Body of pancreas (tissue), 4 donors: ENCODE measurements at regions not wholly inside any gene's neighbourhood (a gene's known extent, or its start where the extent isn't known, plus 50 kb on each side); places are given as distances from the start of the nearest gene placed in this dataset.

Source experiments
- ATAC-seq: fragments of 150-250 bp; one replicate; pipeline ENCODE4 v1.9.1; 2016
- DNase-seq, 4 donors: peaks; one replicate each; pipeline ENCODE4 v3.0.0-alpha.2; 2019
- H3K27ac ChIP-seq, 4 donors: fragments of 200-600 bp; sonication (generic); 1 replicate in 3 of 4; 2 replicates in 1 of 4; pipeline versions ENCODE4 v1.5.1 to v1.6.1; 2016 to 2019; ENCODE audit warnings: mild to moderate bottlenecking in 1 of 4, mixed read lengths in 1 of 4, moderate library complexity in 1 of 4
- H3K27me3 ChIP-seq, 2 donors: fragments of 200-600 bp; sonication (generic); one replicate each; pipeline ENCODE4 v1.6.0; 2016; ENCODE audit warnings: mild to moderate bottlenecking in 1 of 2
- H3K36me3 ChIP-seq, 2 donors: fragments of 200-600 bp; sonication (generic); replicated peaks in 1 of 2; 2 replicates each; pipeline ENCODE4 v1.5.1; 2016; ENCODE audit warnings: low read depth in 2 of 2; ENCODE audit not compliant: insufficient read depth in 1 of 2
- H3K4me1 ChIP-seq: fragments of 200-600 bp; sonication (generic); one replicate; pipeline ENCODE4 v1.6.0; 2016
- H3K4me3 ChIP-seq, 2 donors: fragments of 200-600 bp; sonication (generic); 1 replicate in 1 of 2; 2 replicates in 1 of 2; pipeline ENCODE4 v1.5.1; 2016 to 2019
- H3K9me3 ChIP-seq, 3 donors: fragments of 200-600 bp; sonication (generic); 1 replicate in 2 of 3; 2 replicates in 1 of 3; pipeline ENCODE4 v1.5.1; 2016
- CTCF ChIP-seq, 7 experiments: fragments of 450-650 bp in 4 of 7; fragments of 200-600 bp in 3 of 7; sonication (generic) in 3 of 7; IDR thresholded peaks; one replicate each; pipeline ENCODE4 v1.5.1; 2016 to 2019; ENCODE audit warnings: antibody characterized with exemption in 7 of 7
- POLR2A ChIP-seq, 3 donors: fragments of 450-650 bp; IDR thresholded peaks; one replicate each; pipeline ENCODE4 v1.6.1; 2016; ENCODE audit warnings: antibody characterized with exemption in 3 of 3, mild to moderate bottlenecking in 2 of 3
- WGBS, 2 donors: methylation state at CpG; one replicate each; pipeline ENCODE4 v1.1.5; 2017; 5-methylcytosine and 5-hydroxymethylcytosine counted together
- intact Hi-C: fragments of 100-400 bp; cut with DNase I; formaldehyde crosslinking; loops from one replicate; pipeline ENCODE4 v1.15.1; 2023

DNA sequence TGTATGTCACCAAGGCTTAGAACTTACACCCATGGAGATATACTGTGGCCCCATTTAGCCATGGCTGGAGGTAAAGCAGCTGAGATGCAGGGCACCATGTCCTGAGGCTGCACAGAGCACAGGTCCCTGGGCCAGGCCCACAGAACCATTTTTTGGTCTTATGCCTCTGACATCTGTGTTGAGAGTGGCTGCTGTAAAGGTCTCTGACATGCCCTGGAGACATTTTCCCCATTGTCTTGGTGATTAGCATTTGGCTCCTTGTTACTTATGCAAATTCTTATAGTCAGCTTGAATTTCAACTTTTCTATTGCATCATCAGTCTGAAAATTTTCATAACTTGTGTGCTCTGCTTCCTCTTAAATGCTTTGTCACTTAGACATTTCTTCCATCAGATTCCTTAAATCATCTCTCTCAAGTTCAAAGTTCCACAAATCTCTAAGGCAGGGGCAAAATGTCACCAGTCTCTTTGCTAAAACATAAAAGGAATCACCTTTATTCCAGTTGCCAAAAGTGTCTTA, 701.3 kb downstream of the EPHA3 start:
- intact Hi-C loops = no loop called here
- no peak for ATAC-seq
- H3K27me3 ChIP-seq = no peaks in the 10 kb centered on the region
- DNase-seq = no peak
- no peaks in the 10 kb centered on the region for H3K4me1 ChIP-seq
- TF ChIP-seq CTCF (IDR thresholded peaks at IDR 0.05) (no peak), POLR2A (IDR thresholded peaks at IDR 0.05) (no peak)
- no peak overlapping the region for H3K4me3 ChIP-seq
- no peaks in the 10 kb centered on the region for H3K36me3 ChIP-seq
- H3K27ac ChIP-seq = no peak overlapping the region
- no peaks in the 10 kb centered on the region for H3K9me3 ChIP-seq

GRCh38 chr3:89813500-89813899, 706.1 kb downstream of the EPHA3 start:
- Histone ChIP-seq H3K9me3 (no peaks in the 10 kb centered on the region), H3K27me3 (no peaks in the 10 kb centered on the region), H3K36me3 (no peaks in the 10 kb centered on the region), H3K4me3 (no peak overlapping the region), H3K4me1 (no peaks in the 10 kb centered on the region), H3K27ac (no peak overlapping the region)
- TF ChIP-seq CTCF (IDR thresholded peaks at IDR 0.05) (no peak), POLR2A (IDR thresholded peaks at IDR 0.05) (no peak)
- 26 to 27% methylated on average over 1 of the region's 1 CpG for WGBS, 2 donors
- DNase-seq (no peak), ATAC-seq (no peak)
- intact Hi-C loops = no loop called here

GRCh38 chr3:89841041-89841440, 733.6 kb downstream of the EPHA3 start:
- Histone ChIP-seq H3K4me3 (no peak overlapping the region), H3K9me3 (no peaks in the 10 kb centered on the region), H3K36me3 (no peaks in the 10 kb centered on the region), H3K27me3 (no peaks in the 10 kb centered on the region), H3K27ac (no peak overlapping the region), H3K4me1 (no peaks in the 10 kb centered on the region)
- TF ChIP-seq CTCF (IDR thresholded peaks at IDR 0.05) (no peak), POLR2A (IDR thresholded peaks at IDR 0.05) (no peak)
- intact Hi-C loops = no loop called here
- DNase-seq = no peak
- no peak for ATAC-seq

DNA sequence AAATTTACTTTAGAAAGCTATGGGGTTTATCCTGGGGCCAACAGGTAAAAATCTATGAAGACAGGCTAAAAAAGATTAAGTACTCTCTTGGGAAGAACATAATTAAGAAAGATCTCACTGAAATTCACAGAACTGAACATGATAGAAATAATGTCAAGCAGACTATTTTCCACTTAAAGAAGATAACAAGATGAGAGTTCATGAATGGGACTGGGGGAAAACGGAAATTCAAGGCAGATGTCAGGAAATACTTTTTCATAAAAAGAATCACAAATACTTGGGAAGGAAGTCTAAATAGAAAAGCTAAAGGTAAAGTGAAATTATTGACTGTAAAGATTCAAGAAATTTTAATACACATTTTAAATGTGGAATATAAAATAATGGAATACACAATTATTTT, 737.6 kb downstream of the EPHA3 start:
- WGBS, 2 donors = 72 to 75% methylated on average over 1 of the region's 1 CpG

More for the DNA sequence above, 737.6 kb downstream of the EPHA3 start:
- Histone ChIP-seq H3K4me1 (no peaks in the 10 kb centered on the region), H3K9me3 (no peaks in the 10 kb centered on the region), H3K36me3 (no peaks in the 10 kb centered on the region), H3K4me3 (no peak overlapping the region), H3K27me3 (no peaks in the 10 kb centered on the region), H3K27ac (no peak overlapping the region)
- no peak for DNase-seq
- intact Hi-C loops = no loop called here
- ATAC-seq = no peak
- no peak for TF ChIP-seq POLR2A (IDR thresholded peaks at IDR 0.05)
- TF ChIP-seq CTCF (IDR thresholded peaks at IDR 0.05) = no peak
